SU-DHL-6 (cell line): ENCODE measurements at regions not wholly inside any gene's neighbourhood (a gene's known extent, or its start where the extent isn't known, plus 50 kb on each side); places are given as distances from the start of the nearest gene placed in this dataset.

ENCODE experiments used
- CTCF ChIP-seq: fragments of 200-600 bp; sonication (generic); IDR thresholded peaks from one replicate; pipeline ENCODE4 v1.5.1; 2017; ENCODE audit warnings: antibody characterized with exemption, mild to moderate bottlenecking, low read length, moderate library complexity; ENCODE audit not compliant: insufficient read depth, poor library complexity, severe bottlenecking
- EZH2phosphoT487 ChIP-seq: fragments of 200-600 bp; sonication (generic), shearing (Covaris generic); conservative IDR thresholded peaks from 2 replicates; pipeline ENCODE4 v1.6.1; 2018; ENCODE audit warnings: mild to moderate bottlenecking, antibody characterized with exemption, low read length, moderate library complexity, mixed read lengths

DNA sequence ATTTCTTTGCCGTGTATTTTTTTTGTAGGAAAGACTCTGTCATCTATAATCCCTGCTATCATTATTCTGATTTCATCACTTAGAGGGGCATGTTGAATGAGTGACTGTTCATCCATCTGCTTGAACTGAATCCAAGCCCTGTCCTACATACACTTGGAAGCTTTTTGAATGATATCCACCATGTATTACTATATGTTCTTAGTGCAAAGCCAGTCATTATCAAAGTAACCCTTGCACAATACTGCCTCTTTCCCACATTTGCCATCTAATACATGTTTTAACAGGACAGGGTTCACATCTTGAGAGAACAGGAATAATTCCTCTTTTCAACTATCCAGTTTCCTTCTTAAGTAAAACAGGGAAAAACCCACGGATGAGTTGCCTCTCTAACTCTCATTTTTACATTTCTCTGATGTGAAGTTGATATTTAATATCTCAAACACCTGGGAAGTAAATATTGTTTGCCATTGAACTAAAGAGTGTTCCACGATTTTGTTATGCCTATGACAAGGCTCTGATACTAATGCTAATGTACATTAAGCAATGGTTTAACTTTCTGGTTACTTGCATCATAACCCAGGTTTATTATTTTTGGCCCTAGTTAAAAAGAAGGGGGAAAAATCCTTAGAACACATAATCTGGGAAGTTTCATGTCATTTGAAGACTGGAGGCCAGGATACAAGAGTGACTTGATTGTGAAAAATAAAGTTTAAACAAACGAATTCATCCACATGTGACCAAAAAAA, 103.7 kb upstream of the TARS1 start:
- no peak for TF ChIP-seq CTCF
- TF ChIP-seq EZH2phosphoT487 = no peak
